Spleen (tissue), 7 donors: ENCODE measurements at regions not wholly inside any gene's neighbourhood (a gene's known extent, or its start where the extent isn't known, plus 50 kb on each side); places are given as distances from the start of the nearest gene placed in this dataset.

Experiments
- CTCF ChIP-seq, 11 experiments: fragments of 200-600 bp in 7 of 11; fragments of 450-650 bp in 4 of 11; sonication (generic) in 4 of 11; IDR thresholded peaks in 8 of 11; conservative IDR thresholded peaks in 3 of 11; 1 replicate in 7 of 11; 2 replicates in 4 of 11; pipeline versions ENCODE4 v1.4.0 to v1.8.0; 2016 to 2021; ENCODE audit warnings: antibody characterized with exemption in 11 of 11, inconsistent platforms in 4 of 11, mild to moderate bottlenecking in 1 of 11
- POLR2A ChIP-seq, 3 donors: fragments of 450-650 bp; IDR thresholded peaks; one replicate each; pipeline ENCODE4 v1.5.1; 2017; ENCODE audit warnings: antibody characterized with exemption in 3 of 3, mild to moderate bottlenecking in 1 of 3
- donor health status: DM: no; HTN: no; CAD: no; lungs with moderate emphysema.
- donor health status: DM: no; HTN: no; CAD: no.
- donor health status: DM: no; HTN: no; CAD: no.

GRCh38 chr3:113051787-113052186, 61.0 kb downstream of the GTPBP8 start:
- TF ChIP-seq CTCF (IDR thresholded peaks at IDR 0.05 in 8 of 11, conservative IDR thresholded peaks at IDR 0.05 in 3 of 11) (no peak), POLR2A (IDR thresholded peaks at IDR 0.05) (no peak)
